AG04450 (cell line): ENCODE measurements at regions not wholly inside any gene's neighbourhood (a gene's known extent, or its start where the extent isn't known, plus 50 kb on each side); places are given as distances from the start of the nearest gene placed in this dataset.

Experiments
- CTCF ChIA-PET: fragments of 300-600, 350-600 bp; formaldehyde crosslinking; extraction: SDS; loops from one replicate; lab custom pipeline; 2022; ENCODE audit warnings: antibody characterized with exemption, inconsistent platforms; lab: Charles Lee
- POLR2A ChIA-PET: fragments of 350-600 bp; formaldehyde crosslinking; extraction: SDS; loops from one replicate; lab custom pipeline; 2021; ENCODE audit warnings: antibody characterized with exemption, inconsistent platforms; lab: Yijun Ruan, JAX
- DNase-seq: peaks from one replicate; pipeline ENCODE4 v3.0.0-alpha.2; 2011; ENCODE audit warnings: low read depth, low spot score
- H3K27ac ChIP-seq: one replicate; pipeline ENCODE4 v1.5.1; 2012; ENCODE audit warnings: low read depth, low read length, control low read depth
- H3K27me3 ChIP-seq: one replicate; pipeline ENCODE4 v1.6.0; 2012; ENCODE audit warnings: low read length; ENCODE audit not compliant: control insufficient read depth, insufficient read depth
- H3K4me3 ChIP-seq: 2 replicates; pipeline ENCODE4 v1.5.1; 2011; ENCODE audit warnings: mild to moderate bottlenecking, low read depth, low read length, control low read depth
- H3K9me3 ChIP-seq: 2 replicates; pipeline ENCODE4 v1.5.1; 2012; ENCODE audit warnings: low read length; ENCODE audit not compliant: control insufficient read depth, insufficient read depth
- TF ChIP-seq, protein P1 (sequence below): IDR thresholded peaks from 2 replicates; pipeline ENCODE4 v1.5.1; 2011; ENCODE audit warnings: low read depth, low read length, control low read depth, inconsistent platforms

DNA sequence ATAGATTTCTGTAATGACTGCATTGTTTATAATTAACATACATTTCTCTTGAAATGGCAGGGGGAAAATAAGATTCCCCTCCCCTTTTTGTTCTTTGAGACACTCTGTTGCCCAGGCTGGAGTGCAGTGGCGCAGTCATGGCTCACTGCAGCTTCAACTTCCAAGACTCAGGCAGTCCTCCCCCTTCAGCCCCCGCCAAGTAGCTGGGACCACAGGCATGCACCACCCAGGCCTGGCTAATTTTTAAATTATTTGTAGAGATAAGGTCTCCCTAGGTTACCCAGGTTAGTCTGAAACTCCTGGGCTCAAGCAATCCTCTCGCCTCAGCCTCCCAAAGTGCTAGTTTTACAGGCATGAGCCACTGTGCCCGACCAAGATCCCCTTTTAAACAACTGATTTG, 67.7 kb downstream of the KATNIP start:
- TF ChIP-seq, protein P1, sequence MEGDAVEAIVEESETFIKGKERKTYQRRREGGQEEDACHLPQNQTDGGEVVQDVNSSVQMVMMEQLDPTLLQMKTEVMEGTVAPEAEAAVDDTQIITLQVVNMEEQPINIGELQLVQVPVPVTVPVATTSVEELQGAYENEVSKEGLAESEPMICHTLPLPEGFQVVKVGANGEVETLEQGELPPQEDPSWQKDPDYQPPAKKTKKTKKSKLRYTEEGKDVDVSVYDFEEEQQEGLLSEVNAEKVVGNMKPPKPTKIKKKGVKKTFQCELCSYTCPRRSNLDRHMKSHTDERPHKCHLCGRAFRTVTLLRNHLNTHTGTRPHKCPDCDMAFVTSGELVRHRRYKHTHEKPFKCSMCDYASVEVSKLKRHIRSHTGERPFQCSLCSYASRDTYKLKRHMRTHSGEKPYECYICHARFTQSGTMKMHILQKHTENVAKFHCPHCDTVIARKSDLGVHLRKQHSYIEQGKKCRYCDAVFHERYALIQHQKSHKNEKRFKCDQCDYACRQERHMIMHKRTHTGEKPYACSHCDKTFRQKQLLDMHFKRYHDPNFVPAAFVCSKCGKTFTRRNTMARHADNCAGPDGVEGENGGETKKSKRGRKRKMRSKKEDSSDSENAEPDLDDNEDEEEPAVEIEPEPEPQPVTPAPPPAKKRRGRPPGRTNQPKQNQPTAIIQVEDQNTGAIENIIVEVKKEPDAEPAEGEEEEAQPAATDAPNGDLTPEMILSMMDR = no peak
- Histone ChIP-seq H3K9me3 (no peaks in the 10 kb centered on the region; the same call in 1 of the 2 replicates), H3K4me3 (no peak overlapping the region), H3K27ac (no peak overlapping the region), H3K27me3 (no peaks in the 10 kb centered on the region)
- DNase-seq = no peak
- ChIA-PET POLR2A (no interaction called here), CTCF (no interaction called here)

DNA sequence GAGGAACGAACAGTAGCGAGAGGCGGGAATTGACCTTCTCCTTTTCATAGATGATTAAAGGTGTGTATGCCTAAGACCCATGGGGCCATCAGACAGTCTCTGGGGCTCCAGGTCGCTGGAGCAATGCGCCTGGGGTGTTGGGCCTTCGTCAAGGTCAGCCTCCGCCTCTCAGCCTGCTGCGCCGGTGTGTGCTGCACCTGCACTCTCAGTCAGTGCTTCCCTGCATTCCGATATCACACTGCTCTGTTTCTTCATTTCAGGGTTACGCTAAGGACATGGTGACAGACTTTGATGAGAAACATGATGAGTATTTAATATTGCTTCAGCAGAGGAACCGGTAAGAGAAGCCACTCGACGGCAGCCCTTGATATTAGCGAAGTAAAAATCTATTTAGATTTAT, 68.2 kb downstream of the KATNIP start:
- Histone ChIP-seq H3K27ac (peak overlapping the region; percentile 21), H3K4me3 (no peak overlapping the region), H3K9me3 (no peaks in the 10 kb centered on the region; the same call in 1 of the 2 replicates), H3K27me3 (no peaks in the 10 kb centered on the region)
- no peak for DNase-seq
- TF ChIP-seq, protein P1 = no peak
- CTCF ChIA-PET = no interaction called here
- POLR2A ChIA-PET = no interaction called here

DNA sequence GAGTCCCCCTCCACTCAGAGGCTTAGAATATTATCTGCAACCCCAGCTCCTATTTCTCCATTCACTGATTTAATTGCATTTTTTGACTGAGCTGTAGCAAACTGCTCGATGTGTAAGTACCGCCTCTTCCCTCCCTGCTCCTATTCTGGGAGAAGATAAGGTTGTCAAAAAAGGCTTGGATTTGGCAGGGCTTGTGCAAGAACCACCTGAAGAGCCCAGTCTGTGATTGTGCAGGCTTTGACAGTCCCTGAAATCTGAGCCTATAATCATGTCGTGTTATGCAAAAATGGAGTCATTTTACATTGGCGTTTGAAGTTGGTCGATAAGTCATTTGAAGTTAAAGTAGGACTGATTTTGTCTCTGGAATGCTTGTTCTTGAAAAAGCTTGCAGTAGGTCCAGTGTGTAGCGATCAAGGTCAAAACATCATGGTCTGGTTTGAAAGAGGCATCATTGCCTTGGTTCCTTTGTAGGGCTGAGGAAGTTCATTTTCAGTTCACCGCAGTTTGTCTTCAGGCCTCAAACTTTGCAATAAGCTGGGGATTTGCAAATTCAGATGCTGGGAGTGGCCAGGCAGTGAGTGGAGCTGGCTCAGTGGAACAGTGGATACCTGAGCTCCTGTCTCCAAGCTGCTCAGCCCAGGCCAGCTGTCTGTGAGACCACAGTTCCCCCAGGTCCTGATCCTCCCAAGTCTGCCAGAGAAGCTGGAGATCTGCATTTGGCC, 68.8 kb downstream of the KATNIP start:
- no peaks in the 10 kb centered on the region for H3K27me3 ChIP-seq
- H3K9me3 ChIP-seq = no peaks in the 10 kb centered on the region; the same call in 1 of the 2 replicates
- POLR2A ChIA-PET = no interaction called here
- H3K4me3 ChIP-seq = no peak overlapping the region
- CTCF ChIA-PET = interaction anchor here (0.6 to 1.0 kb wide), 2 partner anchors 21 to 234 kb away, joined by 3 to 6 read pairs; no protein-coding TSS in a partner anchor
- peak overlapping the region; percentile 21 for H3K27ac ChIP-seq
- DNase-seq = no peak
- TF ChIP-seq, protein P1 = no peak

DNA sequence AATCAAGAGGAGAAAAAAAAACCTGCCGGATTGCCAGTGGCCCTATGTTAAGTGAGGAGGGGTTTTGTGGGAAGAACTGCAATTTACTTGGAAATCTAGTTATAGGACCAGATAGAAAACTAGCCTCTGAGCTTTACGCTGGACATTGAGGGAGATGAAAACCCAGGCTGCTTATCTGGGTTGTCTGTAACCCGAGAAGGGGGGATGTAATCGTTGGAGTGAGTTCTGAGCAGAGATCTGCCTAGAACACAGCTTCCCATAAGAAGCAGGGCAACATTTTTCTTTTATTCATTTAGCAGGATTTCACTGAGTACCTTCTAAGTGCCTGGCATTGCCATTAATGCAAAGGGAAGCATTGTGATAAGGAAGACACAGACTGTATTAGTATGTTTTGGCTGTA, 70.6 kb downstream of the KATNIP start:
- no peak overlapping the region for H3K4me3 ChIP-seq
- TF ChIP-seq, protein P1 = no peak
- no peaks in the 10 kb centered on the region; the same call in 1 of the 2 replicates for H3K9me3 ChIP-seq
- H3K27ac ChIP-seq = no peak overlapping the region
- H3K27me3 ChIP-seq = no peaks in the 10 kb centered on the region
- ChIA-PET POLR2A (no interaction called here), CTCF (interaction anchor here (0.9 to 1.5 kb wide), 3 partner anchors 16 to 450 kb away, joined by 3 to 5 read pairs (median 4); no protein-coding TSS in a partner anchor)
- no peak for DNase-seq
